HEK293 (cell line): ENCODE measurements at regions not wholly inside any gene's neighbourhood (a gene's known extent, or its start where the extent isn't known, plus 50 kb on each side); places are given as distances from the start of the nearest gene placed in this dataset.

Experiments used
- ATF2 ChIP-seq: fragments of 450-650 bp; formaldehyde crosslinking; IDR thresholded peaks from 2 replicates; pipeline ENCODE4 v1.5.1; 2016; ENCODE audit warnings: missing biosample characterization, missing genetic modification characterization, low read depth
- CTCF ChIP-seq: fragments of 450-650 bp; formaldehyde crosslinking; IDR thresholded peaks from 2 replicates; pipeline ENCODE4 v1.5.1; 2016; ENCODE audit warnings: missing biosample characterization, missing genetic modification characterization
- GLI4 ChIP-seq: fragments of 450-650 bp; formaldehyde crosslinking; IDR thresholded peaks from 2 replicates; pipeline ENCODE4 v1.5.1; 2016; ENCODE audit warnings: missing biosample characterization, missing genetic modification characterization
- HOXA7 ChIP-seq: sonication (generic); formaldehyde crosslinking; IDR thresholded peaks from 2 replicates; pipeline ENCODE4 v1.8.1; 2022; ENCODE audit warnings: missing genetic modification reagents, borderline replicate concordance
- IKZF3 ChIP-seq: fragments of 450-650 bp; IDR thresholded peaks from 2 replicates; pipeline ENCODE4 v1.5.0; 2018; ENCODE audit warnings: missing biosample characterization, mild to moderate bottlenecking, missing genetic modification characterization, moderate library complexity
- PBX3 ChIP-seq: sonication (generic); formaldehyde crosslinking; IDR thresholded peaks from 2 replicates; pipeline ENCODE4 v1.8.1; 2022; ENCODE audit warnings: mild to moderate bottlenecking, moderate library complexity, missing genetic modification reagents
- TCF7L2 ChIP-seq: IDR thresholded peaks from 2 replicates; pipeline ENCODE4 v1.6.1; 2011; ENCODE audit warnings: low read depth, mild to moderate bottlenecking, inconsistent platforms, low read length, moderate library complexity, borderline replicate concordance
- ZBTB49 ChIP-seq: fragments of 450-650 bp; formaldehyde crosslinking; IDR thresholded peaks from 2 replicates; pipeline ENCODE4 v1.5.1; 2016; ENCODE audit warnings: missing biosample characterization, missing genetic modification characterization, low read depth
- ZNF138 ChIP-seq: fragments of 450-650 bp; formaldehyde crosslinking; IDR thresholded peaks from 2 replicates; pipeline ENCODE4 v1.5.1; 2016; ENCODE audit warnings: missing biosample characterization, missing genetic modification characterization, borderline replicate concordance
- ZNF488 ChIP-seq: fragments of 450-650 bp; formaldehyde crosslinking; IDR thresholded peaks from 2 replicates; pipeline ENCODE4 v1.5.1; 2016; ENCODE audit warnings: missing biosample characterization, missing genetic modification characterization
- ZNF513 ChIP-seq: fragments of 450-650 bp; IDR thresholded peaks from 2 replicates; pipeline ENCODE4 v1.5.1; 2018; ENCODE audit warnings: missing biosample characterization, missing genetic modification characterization
- ZNF580 ChIP-seq: fragments of 450-650 bp; formaldehyde crosslinking; IDR thresholded peaks from 2 replicates; pipeline ENCODE4 v1.5.1; 2016; ENCODE audit warnings: missing biosample characterization, missing genetic modification characterization

- TF ChIP-seq PBX3 (CRISPR knock-in tag) (no peak), GLI4 (tag by site-specific recombination) (no peak), ZBTB49 (tag by site-specific recombination) (no peak), CTCF (tag by site-specific recombination) (no peak), IKZF3 (no peak), HOXA7 (CRISPR knock-in tag) (no peak), ZNF488 (no peak), ZNF580 (tag by site-specific recombination) (no peak), ATF2 (tag by site-specific recombination) (no peak), TCF7L2 (no peak), ZNF513 (no peak), ZNF138 (no peak)
Observed at GRCh38 chr5:167052791-167053190, 1238.7 kb upstream of the WWC1 start.
